ENCODE measurements at regions not wholly inside any gene's neighbourhood (a gene's known extent, or its start where the extent isn't known, plus 50 kb on each side); places are given as distances from the start of the nearest gene placed in this dataset.

DNA sequence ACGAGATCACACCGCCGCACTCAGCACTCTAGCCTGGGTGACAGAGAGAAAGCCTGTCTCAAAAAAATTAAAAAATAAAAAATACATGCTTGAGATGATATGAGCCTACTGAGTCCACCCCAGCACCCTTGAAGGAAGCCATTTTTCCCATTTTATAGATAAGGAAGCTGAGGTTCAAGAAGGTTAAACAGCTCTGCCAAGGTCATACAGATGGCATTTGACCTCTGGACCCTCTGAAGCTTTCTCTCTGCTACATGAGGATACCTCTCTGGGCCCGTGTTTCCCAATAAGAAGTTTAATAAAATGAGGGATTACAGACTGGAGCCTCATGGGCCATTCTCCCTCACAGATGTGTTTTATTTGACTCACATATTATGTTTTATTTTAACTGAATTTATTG is 53.9 kb upstream of the PNMA1 start:
- H3K9me2 ChIP-seq (replicated peaks; ENCODE audit: control insufficient read depth, low read length) = no peaks in the 10 kb centered on the region
- H3K4me1 ChIP-seq (ENCODE audit: control insufficient read depth, low read length) = peaks cover 100% of the 10 kb centered on the region
- H3K4me3 ChIP-seq (ENCODE audit: low read length) = no peak overlapping the region
- peaks cover 13% of the 10 kb centered on the region for H3K36me3 ChIP-seq (ENCODE audit: control insufficient read depth, low read length)
- peak overlapping the region; percentile 23; the same call in 1 of the 2 replicates for H3K4me2 ChIP-seq (ENCODE audit: low read length)
- no peaks in the 10 kb centered on the region for H3K9me3 ChIP-seq (ENCODE audit: control insufficient read depth, insufficient read depth, low read length)
- H3K79me2 ChIP-seq (ENCODE audit: control insufficient read depth, low read length) = peaks cover 80% of the 10 kb centered on the region
- peak overlapping the region; percentile 97 for H3K27ac ChIP-seq (ENCODE audit: low read depth, low read length)
- TF ChIP-seq, protein P1, sequence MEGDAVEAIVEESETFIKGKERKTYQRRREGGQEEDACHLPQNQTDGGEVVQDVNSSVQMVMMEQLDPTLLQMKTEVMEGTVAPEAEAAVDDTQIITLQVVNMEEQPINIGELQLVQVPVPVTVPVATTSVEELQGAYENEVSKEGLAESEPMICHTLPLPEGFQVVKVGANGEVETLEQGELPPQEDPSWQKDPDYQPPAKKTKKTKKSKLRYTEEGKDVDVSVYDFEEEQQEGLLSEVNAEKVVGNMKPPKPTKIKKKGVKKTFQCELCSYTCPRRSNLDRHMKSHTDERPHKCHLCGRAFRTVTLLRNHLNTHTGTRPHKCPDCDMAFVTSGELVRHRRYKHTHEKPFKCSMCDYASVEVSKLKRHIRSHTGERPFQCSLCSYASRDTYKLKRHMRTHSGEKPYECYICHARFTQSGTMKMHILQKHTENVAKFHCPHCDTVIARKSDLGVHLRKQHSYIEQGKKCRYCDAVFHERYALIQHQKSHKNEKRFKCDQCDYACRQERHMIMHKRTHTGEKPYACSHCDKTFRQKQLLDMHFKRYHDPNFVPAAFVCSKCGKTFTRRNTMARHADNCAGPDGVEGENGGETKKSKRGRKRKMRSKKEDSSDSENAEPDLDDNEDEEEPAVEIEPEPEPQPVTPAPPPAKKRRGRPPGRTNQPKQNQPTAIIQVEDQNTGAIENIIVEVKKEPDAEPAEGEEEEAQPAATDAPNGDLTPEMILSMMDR (IDR thresholded peaks at IDR 0.05; ENCODE audit: low read depth, low read length, poor library complexity, severe bottlenecking) = no peak
- no peak for TF ChIP-seq EZH2phosphoT487 (IDR thresholded peaks at IDR 0.05; ENCODE audit: borderline replicate concordance, low read length)
- H3K27me3 ChIP-seq (ENCODE audit: control insufficient read depth, low read length) = no peaks in the 10 kb centered on the region
- H3F3A ChIP-seq (ENCODE audit: control insufficient read depth, insufficient read depth) = peaks cover 62% of the 10 kb centered on the region
- H4K20me1 ChIP-seq (ENCODE audit: control insufficient read depth, insufficient read depth, low read depth, low read length) = no peaks in the 10 kb centered on the region

DNA sequence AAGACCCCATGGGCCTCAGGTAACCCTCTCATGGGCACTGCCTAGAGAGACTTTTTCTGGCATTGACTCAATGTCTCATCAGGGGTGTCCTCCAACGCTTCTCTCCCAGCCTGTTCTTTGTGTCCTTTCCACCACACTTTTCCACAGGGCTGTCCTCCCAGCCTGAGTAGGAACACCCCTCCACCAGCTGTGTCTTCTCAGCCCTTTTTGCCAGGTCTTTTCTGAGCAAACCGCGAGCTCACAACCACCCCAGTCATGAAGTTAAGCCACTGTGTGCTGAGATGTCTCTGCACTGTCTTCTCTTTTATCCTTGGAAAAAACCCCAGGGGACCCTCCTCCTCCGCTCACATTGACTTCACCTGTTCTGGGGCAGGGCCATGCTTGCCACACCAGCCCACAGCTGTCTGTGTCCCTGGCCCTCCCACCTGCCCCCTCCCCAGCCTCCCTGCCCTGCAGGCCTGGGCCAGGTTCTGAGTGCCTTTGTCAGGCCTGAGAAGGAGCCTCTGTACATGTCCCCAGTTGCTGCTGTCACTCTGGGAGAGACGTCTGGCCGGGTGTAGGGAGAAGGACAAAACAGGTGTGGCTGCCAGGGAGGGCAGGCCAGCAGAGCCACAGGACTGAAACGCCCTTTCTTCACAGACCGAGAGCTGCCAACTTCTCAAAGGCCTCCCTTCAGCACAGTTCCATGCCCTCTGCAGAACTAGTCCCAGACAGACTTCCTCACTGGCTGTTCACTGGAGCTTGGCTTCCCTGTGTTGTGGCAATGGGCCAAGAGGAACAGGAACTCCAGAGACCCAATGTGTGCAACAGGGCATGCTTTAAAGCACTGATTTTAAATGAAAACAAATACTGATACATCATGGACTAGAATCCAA is 50.5 kb upstream of the PNMA1 start:
- no peak for TF ChIP-seq EZH2phosphoT487 (IDR thresholded peaks at IDR 0.05; ENCODE audit: borderline replicate concordance, low read length)
- TF ChIP-seq, protein P1 (IDR thresholded peaks at IDR 0.05; ENCODE audit: low read depth, low read length, poor library complexity, severe bottlenecking) = no peak
- no peaks in the 10 kb centered on the region for H3K27me3 ChIP-seq (ENCODE audit: control insufficient read depth, low read length)
- peaks cover 94% of the 10 kb centered on the region for H3K4me1 ChIP-seq (ENCODE audit: control insufficient read depth, low read length)
- peaks cover 90% of the 10 kb centered on the region for H3K79me2 ChIP-seq (ENCODE audit: control insufficient read depth, low read length)
- no peaks in the 10 kb centered on the region for H3K9me2 ChIP-seq (replicated peaks; ENCODE audit: control insufficient read depth, low read length)
- H3K36me3 ChIP-seq (ENCODE audit: control insufficient read depth, low read length) = peaks cover 7% of the 10 kb centered on the region
- no peaks in the 10 kb centered on the region for H4K20me1 ChIP-seq (ENCODE audit: control insufficient read depth, insufficient read depth, low read depth, low read length)
- peaks cover 47% of the 10 kb centered on the region for H3F3A ChIP-seq (ENCODE audit: control insufficient read depth, insufficient read depth)
- H3K9me3 ChIP-seq (ENCODE audit: control insufficient read depth, insufficient read depth, low read length) = no peaks in the 10 kb centered on the region
- H3K4me3 ChIP-seq (ENCODE audit: low read length) = peak overlapping the region; percentile 83
- peak overlapping the region; percentile 97 for H3K27ac ChIP-seq (ENCODE audit: low read depth, low read length)
- peak overlapping the region; percentile 98 for H3K4me2 ChIP-seq (ENCODE audit: low read length)

All from DOHH2 (cell line).